GM19372 (cell line): ENCODE measurements at regions not wholly inside any gene's neighbourhood (a gene's known extent, or its start where the extent isn't known, plus 50 kb on each side); places are given as distances from the start of the nearest gene placed in this dataset.

Experiments used
- ATAC-seq: cut with Tn5 transposase; IDR thresholded peaks from one replicate; pipeline ENCODE4 v1.9.1; 2021; ENCODE audit warnings: mild to moderate bottlenecking, low read depth, moderate library complexity; ENCODE audit not compliant: unreplicated experiment

DNA sequence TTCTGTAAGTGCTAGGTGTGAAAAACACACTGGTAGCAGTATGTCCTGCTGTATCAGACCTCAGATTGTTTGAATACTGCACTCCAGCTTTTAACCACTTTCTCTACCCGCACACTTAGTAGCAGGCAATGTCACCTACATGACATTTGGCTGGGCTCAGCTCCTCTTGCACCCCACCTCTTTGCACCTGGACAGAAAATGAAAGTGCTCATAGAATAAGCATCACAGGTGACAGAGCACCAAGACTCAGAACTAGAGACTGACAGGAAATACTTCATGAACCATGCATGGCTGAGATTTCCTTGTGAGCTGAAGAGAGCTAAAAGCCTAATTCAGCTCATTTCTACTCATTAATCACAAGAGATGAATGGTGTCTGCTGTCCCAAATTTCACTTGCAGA, 1014.2 kb upstream of the CDH8 start:
- no peak for ATAC-seq

DNA sequence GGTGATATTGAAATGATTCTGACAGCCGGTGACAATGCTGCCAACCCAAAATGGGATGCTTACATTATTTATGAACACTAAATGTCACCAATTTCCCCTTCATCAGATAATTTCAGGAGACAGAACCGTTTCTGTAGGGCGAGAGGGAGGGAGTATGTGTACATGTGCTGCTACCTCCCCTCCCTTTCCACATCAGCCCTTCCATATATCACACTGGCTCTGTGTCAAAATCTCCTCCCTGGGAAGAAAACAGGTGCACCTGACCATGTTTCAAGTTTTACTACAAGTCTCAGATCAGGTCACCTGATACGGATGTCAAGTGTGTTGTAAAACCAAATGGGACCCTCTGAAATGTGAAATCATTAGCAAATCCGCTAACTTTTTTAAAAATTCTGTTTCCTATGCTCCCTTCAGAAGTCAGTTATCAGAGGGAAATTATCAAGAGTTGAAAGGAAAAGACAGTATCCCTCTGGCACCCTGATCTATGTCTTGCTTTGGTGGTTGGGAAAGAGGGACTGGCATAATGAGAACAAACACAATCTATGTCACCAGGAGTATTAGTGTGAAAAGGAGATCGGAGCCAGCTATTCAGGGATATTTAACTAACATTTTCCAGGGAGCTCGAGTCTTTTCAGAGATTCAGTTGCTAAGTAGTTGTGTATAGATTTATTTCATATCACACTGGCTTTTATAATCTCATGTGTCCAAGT, 1002.3 kb upstream of the CDH8 start:
- ATAC-seq, result no peak

DNA sequence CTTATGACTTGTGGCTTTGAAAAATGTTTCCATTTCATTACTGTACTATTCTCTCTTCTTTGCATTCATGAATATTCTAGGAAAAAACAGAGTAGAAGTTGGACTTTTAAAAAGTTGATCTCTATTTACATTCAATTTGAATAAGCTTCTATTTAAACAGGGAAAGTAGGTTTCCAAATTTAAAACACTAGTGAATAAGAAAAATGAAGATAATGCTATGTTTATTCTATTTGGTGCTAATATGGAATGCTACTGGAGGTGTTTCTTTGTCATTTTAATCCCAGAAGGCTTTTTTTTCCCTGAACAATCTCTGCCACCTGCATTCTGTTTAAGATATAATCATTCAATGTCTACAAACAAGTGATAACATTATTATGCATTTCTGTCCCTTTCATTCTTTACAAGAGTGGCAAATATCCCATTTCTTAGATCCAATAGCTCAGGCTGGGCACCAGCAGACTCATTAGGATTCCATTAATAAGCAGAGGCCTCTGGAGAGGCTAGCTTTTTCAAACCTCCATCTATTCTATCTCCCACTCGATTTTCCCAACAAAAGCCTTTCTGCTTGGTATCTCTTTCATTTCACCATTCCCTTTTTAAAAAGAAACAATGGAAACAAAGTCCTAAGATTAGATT, 1001.6 kb upstream of the CDH8 start:
- no peak for ATAC-seq

DNA sequence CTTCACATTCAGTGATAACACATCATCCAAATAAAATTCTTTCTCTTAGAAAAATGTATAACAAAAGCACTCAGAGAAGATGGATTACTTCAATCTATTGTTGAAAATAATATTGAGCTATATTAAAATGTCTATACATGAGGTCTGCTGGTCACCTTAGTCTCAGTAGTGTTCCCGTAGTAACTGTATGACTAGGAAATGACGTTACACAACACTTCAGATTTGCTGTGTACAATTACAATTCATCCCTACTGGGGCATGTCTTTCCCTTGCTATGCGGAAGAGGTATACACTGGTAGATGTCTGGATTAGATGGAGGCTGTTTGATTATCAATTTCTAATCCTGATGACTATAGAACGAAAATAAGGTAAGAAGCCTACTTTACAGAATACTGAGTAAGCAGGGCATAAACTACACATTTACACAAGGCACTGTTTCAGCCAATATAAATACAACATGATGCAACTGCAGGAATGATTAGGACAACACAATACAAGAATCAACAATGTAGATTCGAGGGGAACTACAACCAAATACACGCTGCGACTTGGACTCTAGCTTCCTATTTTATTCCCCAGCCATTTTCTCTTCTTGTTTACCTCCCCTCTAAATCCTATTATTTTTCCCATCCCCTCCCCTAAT, 982.5 kb upstream of the CDH8 start:
- no peak for ATAC-seq

DNA sequence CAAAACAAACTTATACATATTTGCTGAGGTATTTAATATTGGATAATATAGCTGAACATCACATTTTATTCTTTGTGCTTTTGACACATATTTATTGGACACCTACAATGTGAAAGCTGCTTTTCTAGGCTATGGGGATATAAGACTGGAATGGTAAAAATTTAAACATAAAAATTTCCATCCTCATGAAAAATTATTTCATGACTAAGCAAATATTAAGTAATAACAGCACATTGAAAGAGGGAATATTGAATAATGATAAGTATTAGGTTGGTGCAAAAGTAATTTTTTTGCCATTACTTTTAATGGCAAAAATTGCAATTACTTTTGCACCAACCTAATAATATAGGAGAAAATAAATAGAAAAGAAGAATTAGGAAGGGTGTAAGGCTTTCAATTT, 972.5 kb upstream of the CDH8 start:
- ATAC-seq, result no peak

DNA sequence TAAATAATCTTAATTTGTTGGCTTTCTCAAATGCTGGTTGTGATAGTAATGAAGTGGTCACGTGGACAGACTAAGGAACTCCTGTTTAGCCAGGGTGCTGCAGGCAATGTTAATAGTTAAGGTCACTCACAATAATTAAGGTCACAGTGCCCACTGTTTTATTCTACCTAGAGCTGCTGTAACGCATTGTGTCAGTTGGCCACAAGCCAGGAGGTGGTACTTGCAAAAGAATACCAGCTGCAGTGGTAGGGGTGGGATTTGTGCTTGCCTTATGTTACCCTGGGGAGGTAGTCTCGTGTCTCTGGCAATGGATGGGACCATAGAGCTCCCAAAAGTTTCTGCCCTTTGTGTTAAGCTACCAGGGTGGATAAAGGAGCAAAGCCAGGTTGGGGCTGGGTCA, 969.1 kb upstream of the CDH8 start:
- ATAC-seq, result no peak

DNA sequence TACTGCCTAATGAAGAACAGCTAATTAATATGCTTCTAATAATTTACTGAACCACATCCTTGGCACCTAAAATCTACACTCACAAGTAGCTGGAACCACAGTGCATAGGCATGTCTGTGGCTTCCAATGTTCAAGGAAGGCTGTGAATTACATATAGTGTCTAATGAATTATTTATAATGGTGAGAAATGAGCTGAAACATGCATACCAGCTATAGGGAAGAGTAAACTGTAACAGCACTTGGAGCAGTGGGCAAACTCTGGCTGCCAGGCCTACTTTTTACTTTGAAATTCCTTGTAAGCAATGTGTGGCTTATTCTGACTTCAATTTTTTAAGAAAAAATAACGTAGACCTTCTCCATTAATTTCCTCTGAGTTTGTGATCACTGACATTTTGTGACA, 953.2 kb upstream of the CDH8 start:
- ATAC-seq, result no peak

DNA sequence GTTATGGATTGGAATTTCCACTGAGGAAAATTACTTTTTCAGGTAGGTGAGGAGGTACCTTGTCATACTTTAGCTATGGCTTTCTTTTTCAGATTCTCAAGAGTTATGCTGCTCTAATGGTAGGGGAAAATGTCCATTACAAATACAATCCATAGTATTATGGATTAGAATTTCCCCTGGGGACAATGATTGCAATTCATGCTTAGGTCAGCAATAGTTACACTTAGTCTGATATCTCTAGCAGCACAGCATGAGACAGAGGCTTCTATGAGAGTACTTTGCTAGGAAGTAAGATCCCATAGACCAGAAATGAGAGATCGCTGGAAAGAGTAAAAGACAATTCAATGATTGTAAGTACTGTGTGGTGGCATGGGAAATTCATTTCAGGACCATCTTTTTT, 949.5 kb upstream of the CDH8 start:
- ATAC-seq, result no peak

DNA sequence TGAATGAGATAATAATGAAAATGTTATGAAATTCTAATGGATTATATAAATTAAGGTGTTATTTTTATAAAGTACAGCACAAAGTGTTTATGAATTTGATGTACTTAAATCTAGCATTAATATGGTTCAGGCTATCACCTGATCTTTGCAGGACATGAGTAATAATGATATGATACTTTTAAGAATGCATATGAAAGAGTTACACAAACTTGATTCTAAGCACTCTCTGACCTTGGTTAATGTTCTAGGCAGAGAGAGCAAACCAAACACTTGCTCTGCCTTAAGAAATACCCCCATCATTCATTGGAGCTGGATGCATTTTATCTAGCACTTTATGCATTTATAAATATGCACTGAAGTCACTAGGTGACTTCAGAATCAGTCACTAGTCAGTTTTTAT, 942.2 kb upstream of the CDH8 start:
- ATAC-seq, result no peak

DNA sequence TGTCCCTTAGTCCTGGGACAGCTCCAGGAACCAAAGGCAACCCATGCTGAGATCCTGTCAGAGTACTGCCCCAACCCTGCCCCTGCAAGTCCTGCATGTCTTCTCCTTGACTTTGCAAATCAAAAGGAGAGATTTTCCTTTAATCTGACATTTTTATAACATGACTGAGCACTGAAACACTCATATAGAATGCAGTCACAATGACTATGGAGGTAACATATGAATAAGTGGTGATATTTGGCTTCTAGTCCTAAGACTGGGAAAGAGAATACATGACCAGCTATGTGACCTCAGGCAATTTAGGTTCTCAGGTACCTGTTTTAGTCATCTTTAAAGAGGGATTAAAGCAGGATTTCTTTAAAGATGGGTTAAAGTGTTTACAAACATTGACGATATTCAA, 941.6 kb upstream of the CDH8 start:
- no peak for ATAC-seq

DNA sequence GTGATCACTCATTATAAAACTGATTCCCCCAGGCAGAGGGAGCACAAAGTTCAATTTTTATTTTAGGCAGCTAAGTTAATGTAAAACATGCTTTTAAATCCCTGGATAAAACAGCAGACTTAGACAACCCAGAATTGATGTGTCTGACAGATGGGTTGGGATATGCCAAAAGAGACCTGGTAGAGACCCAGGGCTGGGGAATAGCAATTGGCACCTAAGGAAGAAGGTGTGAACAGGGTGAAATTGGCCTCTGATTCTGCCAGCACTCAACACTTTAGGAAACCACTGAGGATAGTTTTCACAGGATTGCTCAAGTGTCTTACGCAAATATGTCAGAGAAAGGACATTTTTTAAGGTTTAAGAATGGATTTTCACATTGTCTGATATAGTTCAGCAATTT, 938.2 kb upstream of the CDH8 start:
- ATAC-seq, result no peak

DNA sequence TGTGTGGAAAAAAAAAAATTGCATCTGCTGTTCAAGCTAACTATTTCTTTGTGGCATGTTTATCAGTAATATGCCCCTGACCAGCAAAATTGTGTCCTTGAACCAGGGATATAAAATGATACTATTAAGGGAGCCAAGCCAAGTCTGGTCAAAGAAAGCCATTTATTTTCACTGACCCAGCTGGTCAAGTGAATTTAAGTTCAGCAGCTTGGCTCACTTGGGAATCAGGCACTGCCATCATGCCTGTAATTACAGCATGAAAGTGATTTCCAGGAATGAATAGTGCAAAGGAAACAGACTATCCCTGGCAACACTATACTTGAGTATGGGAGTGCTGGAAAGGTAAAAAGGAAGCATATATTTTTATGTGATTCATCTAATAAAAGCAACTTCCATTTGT, 934.6 kb upstream of the CDH8 start:
- no peak for ATAC-seq

DNA sequence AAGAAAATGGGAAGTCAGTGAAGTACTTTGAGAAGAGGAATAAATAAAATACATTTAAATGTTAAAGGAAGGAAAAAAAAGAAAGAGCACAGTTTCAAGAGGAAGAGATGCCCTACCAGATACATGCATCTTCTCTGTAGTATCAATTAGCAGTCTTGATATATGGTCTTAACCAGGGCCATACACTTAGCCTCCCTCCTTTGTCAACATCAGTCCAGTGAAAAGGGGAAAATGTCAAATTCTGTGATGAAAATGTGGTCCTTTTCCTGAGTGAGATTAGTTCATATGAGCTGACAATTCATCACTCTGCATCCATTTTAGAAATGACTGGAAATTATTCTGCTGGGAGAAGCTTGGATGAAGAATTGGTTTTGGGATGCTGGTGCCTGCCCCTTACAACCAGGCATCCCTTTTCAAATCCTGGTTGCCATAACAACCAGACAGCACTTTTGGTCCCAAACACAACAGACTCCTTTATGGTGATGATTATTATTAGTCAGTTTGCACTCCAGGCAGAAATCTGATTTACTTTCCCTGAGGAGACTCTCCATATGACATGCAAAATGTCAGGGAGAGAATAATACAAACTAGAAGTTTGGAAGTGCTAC, 933.6 kb upstream of the CDH8 start:
- no peak for ATAC-seq

DNA sequence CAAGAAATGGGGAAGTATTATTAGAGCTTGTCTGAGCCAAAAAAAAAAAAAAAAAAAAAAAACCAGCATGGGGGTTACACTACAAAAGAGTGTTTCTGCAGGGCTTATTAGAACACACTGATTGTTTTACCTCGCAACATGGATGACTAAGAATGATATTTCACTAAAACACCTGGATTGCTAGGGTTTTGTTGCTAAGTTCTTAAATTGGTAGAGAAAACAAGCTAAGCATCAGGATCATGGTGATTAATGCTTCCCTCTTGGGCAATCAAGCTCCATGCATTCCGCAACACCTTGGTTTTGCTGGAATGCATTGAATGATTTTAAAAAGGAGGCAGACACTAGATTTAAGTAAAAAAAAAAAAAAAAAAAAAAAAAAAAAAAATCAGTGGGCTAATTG, 931.4 kb upstream of the CDH8 start:
- ATAC-seq, result no peak

DNA sequence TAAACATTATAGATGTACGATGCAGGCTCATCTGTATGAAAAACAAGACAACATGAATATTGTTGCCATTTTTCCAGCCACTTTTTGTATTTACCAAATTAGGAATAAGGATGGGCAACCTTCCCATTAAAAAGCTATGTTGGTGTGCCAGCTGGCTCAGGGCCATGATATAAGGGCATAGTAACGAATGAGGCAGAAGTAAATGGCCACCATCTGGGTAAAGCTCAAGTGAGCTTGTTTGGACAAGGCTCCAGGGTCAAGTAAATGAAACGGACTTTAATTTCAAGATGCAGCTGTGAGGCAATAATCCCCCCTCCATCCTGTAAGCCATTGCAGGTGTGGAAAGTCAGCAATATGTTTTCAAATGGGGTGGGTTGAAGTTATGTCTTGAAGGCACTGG, 930.9 kb upstream of the CDH8 start:
- ATAC-seq, result no peak

DNA sequence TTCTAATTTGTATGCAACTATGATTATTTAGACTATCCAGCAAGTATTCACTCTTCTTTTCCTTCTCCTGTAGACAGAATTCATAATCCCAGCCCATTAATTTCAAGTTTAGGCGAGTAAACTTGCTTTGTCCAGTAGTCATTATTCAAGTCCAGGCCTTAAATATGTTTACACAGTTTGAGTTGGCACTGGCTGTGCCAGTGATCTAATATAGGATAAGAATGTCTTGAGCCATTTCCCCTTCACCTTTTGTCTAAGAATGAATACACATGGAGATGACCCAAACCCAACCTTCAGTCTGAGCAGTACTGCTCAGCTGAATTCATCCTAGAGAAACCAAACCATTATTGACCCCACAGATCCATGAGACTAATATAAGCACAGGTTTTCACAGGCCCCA, 930.4 kb upstream of the CDH8 start:
- ATAC-seq, result no peak

DNA sequence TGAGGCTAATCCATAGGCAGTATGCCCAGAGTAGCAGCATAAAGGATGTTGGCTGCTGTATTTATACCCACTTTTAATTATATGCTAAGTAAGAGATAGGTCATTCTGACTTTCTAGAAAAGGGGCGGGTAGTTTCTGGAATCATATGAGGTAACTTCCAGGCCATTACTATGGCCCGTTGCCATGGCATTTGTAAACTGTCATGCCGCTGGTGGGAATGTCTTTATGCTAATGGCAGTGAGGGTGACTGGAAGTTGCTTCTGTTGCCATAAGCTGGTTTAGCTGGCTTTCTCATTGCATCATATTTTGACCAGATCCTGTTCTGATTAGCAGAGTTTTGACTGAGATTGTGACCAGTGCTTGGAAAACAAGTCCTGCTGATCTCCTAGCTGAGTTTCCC, 929.6 kb upstream of the CDH8 start:
- ATAC-seq, result no peak

DNA sequence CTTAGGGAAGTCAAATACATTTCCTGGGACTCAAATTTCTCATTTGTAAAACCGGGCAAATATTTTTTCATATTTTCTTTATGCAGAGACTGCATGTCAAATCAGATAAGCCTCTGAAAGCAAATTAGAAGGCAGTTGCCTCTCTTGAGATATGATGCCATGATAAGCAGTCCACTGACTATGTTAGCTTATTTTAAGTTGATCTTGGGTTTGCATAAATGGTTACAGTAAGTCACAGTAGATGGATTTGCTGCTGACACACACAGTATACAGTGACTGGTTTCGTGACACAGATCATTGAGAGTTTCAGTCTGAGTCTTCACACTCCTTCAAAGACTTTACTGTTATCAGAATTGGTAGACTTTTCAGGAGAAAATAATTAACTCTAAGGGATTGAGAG, 927.6 kb upstream of the CDH8 start:
- no peak for ATAC-seq

DNA sequence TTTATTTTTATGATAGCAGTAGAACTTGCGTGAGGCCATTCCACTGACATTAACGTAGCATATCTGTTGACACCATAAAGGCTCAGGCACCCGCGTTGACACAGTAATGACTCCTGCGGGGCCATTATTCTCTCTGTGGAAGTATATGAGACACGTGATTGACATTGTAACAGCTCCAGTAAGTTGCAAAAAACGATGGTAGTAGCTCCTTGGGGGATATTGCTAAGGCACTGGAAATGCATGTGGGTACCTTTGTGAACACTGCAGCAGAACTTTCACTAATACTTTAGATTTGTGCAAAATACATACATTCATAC, 918.8 kb upstream of the CDH8 start:
- ATAC-seq, result no peak

DNA sequence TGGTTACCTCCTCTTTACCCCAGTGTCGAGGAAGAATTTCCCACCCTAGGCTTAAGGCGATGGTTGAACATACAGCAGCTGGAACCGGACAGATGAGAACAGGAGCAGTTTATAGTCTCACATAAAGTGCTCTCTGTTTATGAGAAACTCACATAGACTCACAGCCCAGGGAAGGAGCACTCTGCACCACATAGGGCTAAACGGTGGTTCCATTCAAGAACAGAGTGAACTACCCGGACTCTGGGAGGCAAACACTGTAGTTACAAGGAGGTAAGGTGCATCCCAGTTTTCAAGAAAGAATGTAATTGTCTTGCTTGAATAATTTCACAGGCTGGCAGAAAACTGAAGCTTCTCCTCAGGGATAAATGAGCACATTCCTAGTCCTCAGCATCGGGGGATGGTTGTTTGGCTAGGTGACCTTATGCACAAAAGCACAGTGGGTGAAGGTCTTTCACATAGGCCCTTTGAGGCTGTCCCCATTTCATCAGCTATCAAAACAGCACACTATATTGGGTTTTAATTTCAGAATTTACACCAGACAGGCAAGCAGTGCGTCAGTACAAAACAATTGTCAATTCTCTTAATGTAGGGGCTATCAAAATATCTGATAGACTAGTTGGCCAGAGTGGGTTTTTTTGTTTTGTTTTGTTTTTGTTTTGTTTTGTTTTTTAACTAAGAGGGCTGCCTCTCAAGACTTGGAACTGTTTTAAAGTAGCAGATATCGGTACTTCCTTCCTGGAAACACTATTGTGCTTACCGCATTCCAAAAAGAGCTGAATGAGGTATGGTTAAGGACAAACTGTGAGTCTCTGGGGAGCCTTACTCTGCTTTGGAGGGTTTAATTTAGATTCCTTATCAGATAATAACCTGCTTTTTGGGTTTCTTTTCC, 918.1 kb upstream of the CDH8 start:
- ATAC-seq, result no peak

DNA sequence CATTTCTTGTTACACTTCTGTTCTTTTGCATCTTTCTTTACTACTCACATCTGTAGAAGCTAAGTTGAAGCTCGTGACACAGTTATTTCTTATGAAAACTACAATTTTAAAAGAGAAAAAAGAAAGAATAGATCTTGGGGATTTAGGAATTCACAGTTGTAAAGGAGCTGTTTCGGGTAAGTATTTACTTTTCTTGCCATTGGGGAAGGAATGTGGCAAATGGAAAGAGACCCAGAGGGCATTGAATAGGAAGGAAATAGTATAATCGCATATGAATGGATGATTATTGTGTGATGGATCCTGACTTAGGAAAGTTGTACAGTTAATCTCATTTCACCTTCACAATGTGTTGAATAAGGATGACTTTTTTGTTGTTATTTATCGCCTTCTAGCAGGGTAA, 914.1 kb upstream of the CDH8 start:
- no peak for ATAC-seq
